A549 (cell line): ENCODE measurements at regions not wholly inside any gene's neighbourhood (a gene's known extent, or its start where the extent isn't known, plus 50 kb on each side); places are given as distances from the start of the nearest gene placed in this dataset.

Experiments
- ATAC-seq, 2 experiments: fragments of 200-7000 bp in 1 of 2; fragments of >200 bp in 1 of 2; cut with Nextera tagmentation in 1 of 2; cut with Tn5 transposase in 1 of 2; 3 replicates each; pipeline versions ENCODE4 v1.8.0 to v1.9.1; 2018 to 2020; ENCODE audit warnings: mild to moderate bottlenecking in 1 of 2, moderate library complexity in 1 of 2
- CTCF ChIA-PET: fragments of 300-600 bp; sonication (Branson Sonifier 250); formaldehyde crosslinking; extraction: SDS; loops from one replicate; lab custom pipeline; 2021; ENCODE audit warnings: antibody characterized with exemption, inconsistent platforms; lab: Yijun Ruan, JAX
- POLR2A ChIA-PET: fragments of 350-600 bp; formaldehyde crosslinking; extraction: SDS; loops from one replicate; lab custom pipeline; 2021; ENCODE audit warnings: antibody characterized with exemption, inconsistent platforms; lab: Yijun Ruan, JAX
- DNase-seq, 2 experiments: peaks; one replicate each; pipeline versions ENCODE4 v3.0.0 to v3.0.0-alpha.2; 2011 to 2016; ENCODE audit warnings: low read depth in 1 of 2, low spot score in 1 of 2
- FAIRE-seq: peaks from 2 replicates; lab custom pipeline; 2011; peaks lifted over from hg19 to GRCh38; lab: Jason Lieb, UNC
- H3K27ac ChIP-seq, 2 experiments: fragments of >200 bp; sonication (Bioruptor Twin); formaldehyde crosslinking; 3 replicates each; pipeline ENCODE4 v1.5.1; 2016 to 2017
- H3K4me1 ChIP-seq: fragments of >200 bp; sonication (Bioruptor Twin); formaldehyde crosslinking; 3 replicates; pipeline ENCODE4 v1.6.1; 2016
- H3K4me2 ChIP-seq: fragments of >200 bp; sonication (Bioruptor Twin); formaldehyde crosslinking; 3 replicates; pipeline ENCODE4 v1.6.1; 2016
- H3K4me3 ChIP-seq: fragments of >200 bp; sonication (Bioruptor Twin); formaldehyde crosslinking; 3 replicates; pipeline ENCODE4 v1.5.1; 2016
- H3K9me3 ChIP-seq: fragments of >200 bp; sonication (Bioruptor Twin); formaldehyde crosslinking; 3 replicates; pipeline ENCODE4 v1.6.1; 2016
- ATOH8 ChIP-seq: fragments of 250-450 bp; sonication (Bioruptor Pico); IDR thresholded peaks from 2 replicates; pipeline ENCODE4 v1.5.0; 2020; ENCODE audit warnings: low read depth, mild to moderate bottlenecking, moderate library complexity
- BCL3 ChIP-seq: fragments of >200 bp; sonication (Bioruptor Twin); formaldehyde crosslinking; IDR thresholded peaks from 3 replicates; pipeline ENCODE4 v1.6.1; 2016
- BHLHE40 ChIP-seq: IDR thresholded peaks from 2 replicates; pipeline ENCODE4 v1.6.1; 2012; ENCODE audit warnings: low read depth, low read length, inconsistent platforms
- CBX2 ChIP-seq: fragments of 200-600 bp; sonication (generic); IDR thresholded peaks from 2 replicates; pipeline ENCODE4 v1.6.1; 2016; ENCODE audit warnings: low read depth, mild to moderate bottlenecking, borderline replicate concordance
- EHF ChIP-seq: fragments of 250-450 bp; sonication (Bioruptor Pico); IDR thresholded peaks from 2 replicates; pipeline ENCODE4 v1.5.0; 2020; ENCODE audit warnings: mild to moderate bottlenecking
- FOSL2 ChIP-seq, 2 experiments: fragments of 450-650 bp in 1 of 2; fragments of >200 bp in 1 of 2; sonication (Bioruptor Twin) in 1 of 2; formaldehyde crosslinking; IDR thresholded peaks; 2 replicates each; pipeline versions ENCODE4 v1.5.0 to v1.6.1; 2016 to 2020; ENCODE audit warnings: mild to moderate bottlenecking in 1 of 2, moderate library complexity in 1 of 2
- GATA3 ChIP-seq: IDR thresholded peaks from 2 replicates; pipeline ENCODE4 v1.6.1; 2012; ENCODE audit warnings: borderline replicate concordance
- HDAC2 ChIP-seq: fragments of 200-600 bp; sonication (generic); IDR thresholded peaks from 2 replicates; pipeline ENCODE4 v1.6.1; 2016
- HEYL ChIP-seq: fragments of 250-450 bp; sonication (Bioruptor Pico); IDR thresholded peaks from 2 replicates; pipeline ENCODE4 v1.8.0; 2021; ENCODE audit warnings: mild to moderate bottlenecking, moderate library complexity
- JUN ChIP-seq, 2 experiments: fragments of >200 bp; sonication (Bioruptor Twin); formaldehyde crosslinking; IDR thresholded peaks; 2 replicates in 1 of 2; 3 replicates in 1 of 2; pipeline ENCODE4 v1.6.1; 2016 to 2017
- JUNB ChIP-seq: fragments of >200 bp; sonication (Bioruptor Twin); formaldehyde crosslinking; IDR thresholded peaks from 2 replicates; pipeline ENCODE4 v1.6.1; 2016
- MAFK ChIP-seq: fragments of 450-650 bp; IDR thresholded peaks from 2 replicates; pipeline ENCODE4 v1.6.1; 2014; ENCODE audit not compliant: partially characterized antibody
- MAX ChIP-seq: IDR thresholded peaks from 2 replicates; pipeline ENCODE4 v1.6.1; 2012
- NFE2L2 ChIP-seq: fragments of 150-350 bp; conservative IDR thresholded peaks from 2 replicates; pipeline ENCODE4 v1.6.1; 2014; ENCODE audit warnings: low read length
- NPAS2 ChIP-seq: fragments of 250-450 bp; sonication (Bioruptor Pico); IDR thresholded peaks from 2 replicates; pipeline ENCODE4 v1.8.0; 2022; ENCODE audit warnings: mild to moderate bottlenecking, moderate library complexity, borderline replicate concordance
- NR3C1 ChIP-seq: fragments of >200 bp; sonication (Bioruptor Twin); formaldehyde crosslinking; IDR thresholded peaks from 3 replicates; pipeline ENCODE4 v1.6.1; 2017
- PBX3 ChIP-seq: IDR thresholded peaks from 2 replicates; pipeline ENCODE4 v1.6.1; 2012
- PHF8 ChIP-seq: fragments of 200-600 bp; sonication (generic); IDR thresholded peaks from 2 replicates; pipeline ENCODE4 v1.6.1; 2016; ENCODE audit warnings: low read depth, mild to moderate bottlenecking, antibody characterized with exemption, moderate library complexity, borderline replicate concordance
- POLR2A ChIP-seq: IDR thresholded peaks from 2 replicates; pipeline ENCODE4 v1.6.1; 2012; ENCODE audit warnings: mild to moderate bottlenecking, low read length
- RFX5 ChIP-seq: fragments of 450-650 bp; IDR thresholded peaks from 2 replicates; pipeline ENCODE4 v1.7.1; 2014; ENCODE audit warnings: antibody characterized with exemption, mild to moderate bottlenecking, moderate library complexity
- ZC3H11A ChIP-seq: fragments of 450-650 bp; IDR thresholded peaks from 2 replicates; pipeline ENCODE4 v1.6.1; 2014; ENCODE audit warnings: antibody characterized with exemption, mild to moderate bottlenecking
- WGBS: methylation state at CpG from one replicate; pipeline ENCODE4 v1.1.6; 2017; ENCODE audit errors: missing lambda C conversion rate; 5-methylcytosine and 5-hydroxymethylcytosine counted together

- TF ChIP-seq EHF (CRISPR knock-in tag): no peak
- TF ChIP-seq CBX2: no peak
- no peak for TF ChIP-seq BCL3
- no peak for TF ChIP-seq MAFK
- no peak for TF ChIP-seq JUNB
- TF ChIP-seq BHLHE40: no peak
- TF ChIP-seq ZC3H11A: no peak
- TF ChIP-seq JUN (IDR thresholded peaks at IDR 0.05): no peak
- TF ChIP-seq MAX: no peak
- TF ChIP-seq HEYL (CRISPR knock-in tag): no peak
- TF ChIP-seq NFE2L2: no peak
- TF ChIP-seq RFX5: no peak
- TF ChIP-seq HDAC2: no peak
- TF ChIP-seq FOSL2 (IDR thresholded peaks at IDR 0.05): no peak
- no peak for TF ChIP-seq FOSL2 (CRISPR knock-in tag; IDR thresholded peaks at IDR 0.05)
- no peak for TF ChIP-seq ATOH8 (CRISPR knock-in tag)
- H3K9me3 ChIP-seq: no peaks in the 10 kb centered on the region
- no peak overlapping the region for H3K4me2 ChIP-seq
- CTCF ChIA-PET: no interaction called here
- WGBS: 47% methylated on average over 2 of the region's 2 CpGs
- no peak for FAIRE-seq
- no peak for DNase-seq
- no peak overlapping the region for H3K4me3 ChIP-seq
- H3K4me1 ChIP-seq: no peaks in the 10 kb centered on the region
- POLR2A ChIA-PET: interaction anchor here (0.6 kb wide), 1 partner anchor 10 kb away, joined by 4 read pairs; no protein-coding TSS in a partner anchor
- ATAC-seq: no peak
- no peak overlapping the region for H3K27ac ChIP-seq
Measured at GRCh38 chr1:103198076-103198475, 89.8 kb upstream of the COL11A1 start.

- no peak overlapping the region for H3K4me3 ChIP-seq
- H3K27ac ChIP-seq: no peak overlapping the region
- no peaks in the 10 kb centered on the region for H3K9me3 ChIP-seq
- WGBS: 29% methylated on average over 1 of the region's 2 CpGs
- TF ChIP-seq PHF8 (no peak), BCL3 (no peak), PBX3 (no peak), POLR2A (no peak), GATA3 (no peak)
- ATAC-seq (no peak), FAIRE-seq (no peak), DNase-seq (no peak)
- POLR2A ChIA-PET: interaction anchor here (0.6 kb wide), 1 partner anchor 11 kb away, joined by 4 read pairs; no protein-coding TSS in a partner anchor
- H3K4me2 ChIP-seq: no peak overlapping the region
- no peaks in the 10 kb centered on the region for H3K4me1 ChIP-seq
- CTCF ChIA-PET: no interaction called here
Measured at GRCh38 chr1:103197216-103197615, 88.9 kb upstream of the COL11A1 start.

GRCh38 chr1:103194984-103195383 lies 86.7 kb upstream of the COL11A1 start:
- ATAC-seq: no peak
- FAIRE-seq: no peak
- 29% methylated on average over 4 of the region's 4 CpGs for WGBS
- Histone ChIP-seq H3K9me3 (no peaks in the 10 kb centered on the region), H3K4me2 (no peak overlapping the region), H3K4me1 (0 out of 3 replicates have a peak, but pooled peaks cover 4% of the 10 kb centered on the region), H3K4me3 (no peak overlapping the region), H3K27ac (no peak overlapping the region)
- no peak for TF ChIP-seq NR3C1
- no peak for TF ChIP-seq JUNB
- TF ChIP-seq BCL3: no peak
- TF ChIP-seq NPAS2 (CRISPR knock-in tag): no peak
- no peak for DNase-seq
- ChIA-PET POLR2A (no interaction called here), CTCF (no interaction called here)
